ENCODE measurements at regions not wholly inside any gene's neighbourhood (a gene's known extent, or its start where the extent isn't known, plus 50 kb on each side); places are given as distances from the start of the nearest gene placed in this dataset.

- TF ChIP-seq CTCF (conservative IDR thresholded peaks at IDR 0.05; ENCODE audit: low read depth in 2 of 2) (no peak), POLR2AphosphoS5 (IDR thresholded peaks at IDR 0.05; ENCODE audit: low read depth) (no peak), EZH2 (IDR thresholded peaks at IDR 0.05; ENCODE audit: low read depth, unreplicated experiment) (no peak), ZNF462 (CRISPR knock-in tag; IDR thresholded peaks at IDR 0.05) (no peak), REST (IDR thresholded peaks at IDR 0.05; ENCODE audit: unreplicated experiment) (no peak)
Measured at GRCh38 chr22:47370448-47371262, 608.2 kb downstream of the TBC1D22A start.

Measured in GM23338 (cell line).